ENCODE measurements at regions not wholly inside any gene's neighbourhood (a gene's known extent, or its start where the extent isn't known, plus 50 kb on each side); places are given as distances from the start of the nearest gene placed in this dataset.
"Not testable (repeated sequence)": the region's sequence is repeated elsewhere in the genome, so short reads cannot be mapped to it uniquely, and the experiment has no call there.

DNA sequence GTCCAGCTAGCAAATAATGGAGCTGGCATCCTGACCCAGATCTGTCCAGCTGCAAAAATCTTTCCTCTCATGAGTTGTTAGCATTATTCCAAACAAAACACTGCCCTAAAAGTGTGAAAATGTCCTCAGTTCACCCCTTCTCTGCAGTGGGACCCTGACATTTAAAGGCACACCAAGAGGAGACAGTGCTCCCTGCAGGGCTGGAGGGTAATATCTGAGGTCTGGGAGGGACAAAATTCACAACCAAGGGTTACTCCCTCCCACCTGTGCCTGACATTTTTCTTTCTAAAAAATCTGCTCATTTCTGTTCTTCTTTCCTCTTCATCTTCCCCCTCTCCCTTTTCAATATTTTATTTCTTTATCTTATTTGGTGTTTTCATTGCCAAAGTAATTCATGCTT lies 258.6 kb downstream of the NPIPA8 start:
- DNase-seq (ENCODE audit: low spot score); in situ Hi-C loops (cut with MboI; ENCODE audit: low sequenced_read_pairs, unreplicated experiment): not testable (repeated sequence)

DNA sequence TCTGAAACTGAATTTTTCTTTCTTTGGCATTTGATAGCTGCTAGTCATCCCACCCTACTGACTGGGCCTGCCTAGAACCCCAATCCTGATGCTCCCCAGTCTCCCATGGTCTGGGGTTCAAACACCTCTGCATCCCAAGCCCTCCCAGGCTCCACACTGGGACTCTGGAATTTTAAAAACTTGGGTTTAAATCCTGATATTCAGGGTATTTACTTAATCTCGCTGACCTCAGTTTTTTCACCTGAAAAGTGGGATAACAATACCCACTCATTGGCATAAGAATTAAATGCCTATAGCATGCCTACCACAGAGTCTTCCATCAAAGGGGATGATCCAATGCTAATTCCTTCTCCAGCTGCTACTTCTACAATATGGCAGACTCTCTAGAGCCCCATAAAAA lies 264.4 kb downstream of the NPIPA8 start:
- TF ChIP-seq, protein P1, sequence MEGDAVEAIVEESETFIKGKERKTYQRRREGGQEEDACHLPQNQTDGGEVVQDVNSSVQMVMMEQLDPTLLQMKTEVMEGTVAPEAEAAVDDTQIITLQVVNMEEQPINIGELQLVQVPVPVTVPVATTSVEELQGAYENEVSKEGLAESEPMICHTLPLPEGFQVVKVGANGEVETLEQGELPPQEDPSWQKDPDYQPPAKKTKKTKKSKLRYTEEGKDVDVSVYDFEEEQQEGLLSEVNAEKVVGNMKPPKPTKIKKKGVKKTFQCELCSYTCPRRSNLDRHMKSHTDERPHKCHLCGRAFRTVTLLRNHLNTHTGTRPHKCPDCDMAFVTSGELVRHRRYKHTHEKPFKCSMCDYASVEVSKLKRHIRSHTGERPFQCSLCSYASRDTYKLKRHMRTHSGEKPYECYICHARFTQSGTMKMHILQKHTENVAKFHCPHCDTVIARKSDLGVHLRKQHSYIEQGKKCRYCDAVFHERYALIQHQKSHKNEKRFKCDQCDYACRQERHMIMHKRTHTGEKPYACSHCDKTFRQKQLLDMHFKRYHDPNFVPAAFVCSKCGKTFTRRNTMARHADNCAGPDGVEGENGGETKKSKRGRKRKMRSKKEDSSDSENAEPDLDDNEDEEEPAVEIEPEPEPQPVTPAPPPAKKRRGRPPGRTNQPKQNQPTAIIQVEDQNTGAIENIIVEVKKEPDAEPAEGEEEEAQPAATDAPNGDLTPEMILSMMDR (IDR thresholded peaks at IDR 0.05; ENCODE audit: borderline replicate concordance, control extremely low read depth, extremely low read depth, insufficient read depth, missing control alignments) = no peak
- no peak for DNase-seq (ENCODE audit: low spot score)
- in situ Hi-C loops (cut with MboI; ENCODE audit: low sequenced_read_pairs, unreplicated experiment) = no loop called here

DNA sequence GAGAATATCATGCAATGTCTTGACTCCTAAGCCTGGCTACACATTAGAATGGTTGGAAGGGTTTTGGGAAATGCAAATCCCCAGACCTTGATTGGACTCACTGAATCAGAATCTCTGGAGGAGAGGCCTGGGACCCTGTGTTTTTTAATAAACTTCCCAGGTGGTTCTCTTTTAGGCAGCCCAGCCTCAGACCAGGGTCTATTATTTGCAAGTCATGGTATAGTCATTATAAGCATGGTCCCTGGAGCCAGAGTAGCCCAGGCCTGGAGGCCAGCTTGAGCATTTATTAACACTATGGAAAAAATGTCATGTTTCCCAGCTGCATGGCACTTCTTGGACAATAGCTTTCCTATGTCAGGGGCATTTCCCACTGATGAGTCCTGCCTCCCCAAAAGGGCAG lies 266.9 kb downstream of the NPIPA8 start:
- in situ Hi-C loops (cut with MboI; ENCODE audit: low sequenced_read_pairs, unreplicated experiment) = no loop called here

DNA sequence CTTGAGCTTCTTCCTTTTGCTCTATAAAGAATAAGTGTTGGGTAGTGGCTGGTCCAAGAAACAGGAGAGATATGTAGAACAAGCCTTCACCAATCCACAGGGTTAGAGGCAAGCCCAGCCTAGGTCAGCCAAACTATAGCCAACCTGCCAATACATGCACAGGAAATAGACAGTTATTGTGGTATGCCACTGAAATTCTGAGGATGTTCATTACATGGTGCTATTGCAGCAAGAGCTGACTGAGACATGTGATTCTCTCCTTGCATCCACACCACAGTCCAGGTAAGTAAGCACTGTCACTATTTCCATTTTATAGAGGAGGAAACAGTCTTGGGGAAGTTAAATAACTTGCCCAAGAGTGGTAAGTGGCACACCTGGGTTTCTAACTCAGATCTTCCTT lies 268.1 kb downstream of the NPIPA8 start:
- DNase-seq (ENCODE audit: low spot score) = no peak
- TF ChIP-seq, protein P1 (IDR thresholded peaks at IDR 0.05; ENCODE audit: borderline replicate concordance, control extremely low read depth, extremely low read depth, insufficient read depth, missing control alignments) = no peak
- in situ Hi-C loops (cut with MboI; ENCODE audit: low sequenced_read_pairs, unreplicated experiment) = no loop called here

More for the DNA sequence above, 266.9 kb downstream of the NPIPA8 start:
- TF ChIP-seq, protein P1 (IDR thresholded peaks at IDR 0.05; ENCODE audit: borderline replicate concordance, control extremely low read depth, extremely low read depth, insufficient read depth, missing control alignments) = no peak
- no peak for DNase-seq (ENCODE audit: low spot score)

DNA sequence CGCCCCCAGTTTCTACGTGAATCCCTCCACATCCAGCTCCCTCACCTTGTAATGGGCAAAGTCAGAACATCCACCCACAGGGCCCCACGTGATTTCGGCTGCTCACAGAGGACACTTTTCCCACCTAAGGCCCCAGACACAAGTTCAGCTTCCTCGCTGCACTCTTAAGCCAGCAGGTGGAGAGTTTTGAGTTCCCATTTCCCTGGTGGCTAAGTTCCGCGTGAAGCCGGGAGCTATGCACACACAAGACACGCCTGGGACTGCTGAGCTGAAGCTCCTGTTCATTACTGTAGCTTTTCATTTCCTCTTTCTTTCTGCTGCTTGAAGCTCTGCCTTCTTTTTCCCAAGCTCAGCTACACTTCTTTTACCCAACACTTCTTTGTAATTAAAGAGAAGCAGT lies 273.8 kb downstream of the NPIPA8 start:
- TF ChIP-seq, protein P1 (IDR thresholded peaks at IDR 0.05; ENCODE audit: borderline replicate concordance, control extremely low read depth, extremely low read depth, insufficient read depth, missing control alignments) = no peak
- no peak for DNase-seq (ENCODE audit: low spot score)
- in situ Hi-C loops (cut with MboI; ENCODE audit: low sequenced_read_pairs, unreplicated experiment) = no loop called here

DNA sequence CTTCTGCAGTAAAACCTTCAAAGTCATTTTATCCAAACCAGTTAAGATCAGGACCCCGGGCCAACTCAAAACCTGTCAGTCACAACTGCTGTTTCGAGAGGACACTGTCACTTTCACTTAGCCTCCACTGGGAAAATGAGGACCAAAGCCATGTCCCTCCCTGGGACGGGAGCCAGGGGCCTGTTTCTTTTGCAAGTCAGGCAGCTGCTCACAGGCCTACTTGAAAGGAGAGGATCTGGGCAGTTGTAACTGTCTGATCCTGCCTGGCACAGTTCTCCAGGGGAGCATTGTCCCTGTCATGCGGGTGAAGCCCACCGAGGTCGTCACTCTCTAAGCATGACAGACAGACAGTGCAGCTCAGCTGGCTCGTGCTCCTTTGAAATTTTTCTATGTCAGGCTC lies 276.2 kb downstream of the NPIPA8 start:
- in situ Hi-C loops (cut with MboI; ENCODE audit: low sequenced_read_pairs, unreplicated experiment) = no loop called here
- TF ChIP-seq, protein P1 (IDR thresholded peaks at IDR 0.05; ENCODE audit: borderline replicate concordance, control extremely low read depth, extremely low read depth, insufficient read depth, missing control alignments) = no peak
- DNase-seq (ENCODE audit: low spot score) = no peak

DNA sequence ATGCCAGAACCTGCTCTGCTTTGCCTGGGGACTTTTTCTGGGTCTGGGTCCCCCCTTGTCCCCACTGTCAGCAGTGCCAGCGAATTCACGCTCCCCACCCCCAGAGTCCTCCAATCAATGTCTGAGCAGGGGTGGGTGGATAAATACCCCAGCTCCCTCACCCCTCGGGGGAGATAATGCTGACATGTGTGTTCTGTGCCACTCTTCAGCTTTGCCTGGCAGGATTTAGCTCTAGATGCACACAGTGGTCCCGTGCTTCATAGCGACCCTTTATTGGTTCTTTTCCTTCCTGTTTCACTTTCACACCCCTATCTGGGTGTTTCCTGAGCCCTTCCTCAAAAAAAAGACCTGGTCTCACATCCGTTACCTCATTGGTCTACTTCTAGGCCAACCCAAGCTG lies 277.0 kb downstream of the NPIPA8 start:
- in situ Hi-C loops (cut with MboI; ENCODE audit: low sequenced_read_pairs, unreplicated experiment) = no loop called here
- TF ChIP-seq, protein P1 (IDR thresholded peaks at IDR 0.05; ENCODE audit: borderline replicate concordance, control extremely low read depth, extremely low read depth, insufficient read depth, missing control alignments) = no peak
- DNase-seq (ENCODE audit: low spot score) = no peak

All from GM13976 (cell line).